Astrocyte of the cerebellum (primary cell): ENCODE measurements at regions not wholly inside any gene's neighbourhood (a gene's known extent, or its start where the extent isn't known, plus 50 kb on each side); places are given as distances from the start of the nearest gene placed in this dataset.

Source experiments
- DNase-seq: peaks from one replicate; pipeline ENCODE4 v3.0.0-alpha.2; 2011; ENCODE audit warnings: low read depth
- H3K4me3 ChIP-seq: 2 replicates; pipeline ENCODE4 v1.5.1; 2011; ENCODE audit warnings: mild to moderate bottlenecking, low read depth, low read length, moderate library complexity
- in situ Hi-C: cut with HindIII; loops from 2 replicates; pipeline ENCODE4 v1.10.0; 2017; ENCODE audit warnings: low sequenced_read_pairs
- TF ChIP-seq, protein P1 (sequence below): IDR thresholded peaks from 2 replicates; pipeline ENCODE4 v1.5.1; 2012; ENCODE audit warnings: low read length, low read depth, moderate library complexity, mild to moderate bottlenecking; ENCODE audit errors: missing control alignments

DNA sequence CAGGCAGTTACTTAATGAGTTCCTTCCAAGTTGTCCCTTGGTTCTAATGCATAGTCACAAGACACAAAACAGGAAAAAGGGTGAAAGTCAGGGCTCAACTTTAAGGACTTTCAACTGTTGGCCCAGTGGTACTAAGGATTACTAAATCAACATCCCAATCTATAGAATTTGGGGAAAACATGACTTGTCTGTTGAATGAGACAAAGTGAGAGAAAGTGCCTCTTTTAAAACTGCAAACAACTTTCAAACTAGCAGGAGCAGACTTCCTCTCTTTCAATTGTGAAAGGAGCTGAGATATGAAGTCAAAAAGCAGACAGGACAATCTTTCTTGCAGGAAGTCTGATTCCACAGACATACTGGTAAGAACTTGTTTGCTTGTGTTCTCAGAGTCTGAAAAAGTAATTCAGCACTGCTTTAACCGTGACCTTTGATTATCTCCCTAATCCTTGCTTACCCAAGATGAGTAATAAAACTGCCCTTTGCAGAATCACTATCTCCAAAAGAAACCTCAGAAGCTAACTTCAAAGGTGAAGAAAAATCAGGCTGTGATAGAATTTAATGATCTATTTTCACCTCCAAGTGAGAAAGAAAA is 960.7 kb upstream of the RAG2 start:
- no peak for DNase-seq
- in situ Hi-C loops: no loop called here

DNA sequence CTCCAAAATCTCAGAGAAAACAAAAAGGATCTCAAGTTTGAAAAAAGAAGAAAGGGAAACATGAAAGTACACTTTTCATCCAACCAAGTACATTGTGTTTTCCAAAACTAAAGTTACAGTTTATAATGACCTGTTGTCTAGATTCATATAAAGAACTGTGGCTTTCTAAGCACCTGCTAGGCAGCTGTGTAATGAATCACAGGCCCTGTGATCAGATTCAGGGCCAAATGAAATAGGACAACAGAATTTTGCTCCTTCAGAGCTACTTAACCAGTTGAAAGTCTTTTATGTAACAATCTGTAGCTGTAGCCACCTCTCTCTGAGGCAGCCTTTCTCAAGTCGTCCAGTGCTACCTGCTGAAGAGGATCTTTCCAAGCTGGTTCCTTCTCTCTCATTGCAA is 960.0 kb upstream of the RAG2 start:
- in situ Hi-C loops: no loop called here
- TF ChIP-seq, protein P1, sequence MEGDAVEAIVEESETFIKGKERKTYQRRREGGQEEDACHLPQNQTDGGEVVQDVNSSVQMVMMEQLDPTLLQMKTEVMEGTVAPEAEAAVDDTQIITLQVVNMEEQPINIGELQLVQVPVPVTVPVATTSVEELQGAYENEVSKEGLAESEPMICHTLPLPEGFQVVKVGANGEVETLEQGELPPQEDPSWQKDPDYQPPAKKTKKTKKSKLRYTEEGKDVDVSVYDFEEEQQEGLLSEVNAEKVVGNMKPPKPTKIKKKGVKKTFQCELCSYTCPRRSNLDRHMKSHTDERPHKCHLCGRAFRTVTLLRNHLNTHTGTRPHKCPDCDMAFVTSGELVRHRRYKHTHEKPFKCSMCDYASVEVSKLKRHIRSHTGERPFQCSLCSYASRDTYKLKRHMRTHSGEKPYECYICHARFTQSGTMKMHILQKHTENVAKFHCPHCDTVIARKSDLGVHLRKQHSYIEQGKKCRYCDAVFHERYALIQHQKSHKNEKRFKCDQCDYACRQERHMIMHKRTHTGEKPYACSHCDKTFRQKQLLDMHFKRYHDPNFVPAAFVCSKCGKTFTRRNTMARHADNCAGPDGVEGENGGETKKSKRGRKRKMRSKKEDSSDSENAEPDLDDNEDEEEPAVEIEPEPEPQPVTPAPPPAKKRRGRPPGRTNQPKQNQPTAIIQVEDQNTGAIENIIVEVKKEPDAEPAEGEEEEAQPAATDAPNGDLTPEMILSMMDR: no peak
- DNase-seq: no peak
- H3K4me3 ChIP-seq: no peak overlapping the region

More for the DNA sequence above, 960.7 kb upstream of the RAG2 start:
- TF ChIP-seq, protein P1: no peak
- no peak overlapping the region for H3K4me3 ChIP-seq

DNA sequence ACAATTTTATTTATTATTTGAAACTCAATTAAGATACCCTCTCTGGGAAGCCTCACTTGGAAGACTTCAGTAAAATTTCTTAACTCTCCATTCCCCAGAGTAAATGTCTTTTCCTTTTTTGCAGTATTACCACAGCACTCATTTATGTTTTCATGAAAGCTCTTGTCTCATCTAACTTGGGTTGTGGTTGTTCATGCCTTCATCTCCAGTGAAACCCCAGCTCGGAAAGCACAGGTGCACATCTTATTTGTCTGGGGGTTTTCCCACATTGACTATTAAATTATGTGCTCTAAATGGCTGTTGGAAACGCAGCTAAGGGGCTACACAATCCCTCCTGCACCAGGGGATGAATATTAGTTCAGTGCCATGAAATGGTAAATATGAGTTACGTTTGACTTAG is 954.2 kb upstream of the RAG2 start:
- no peak overlapping the region for H3K4me3 ChIP-seq
- TF ChIP-seq, protein P1: no peak
- DNase-seq: no peak
- in situ Hi-C loops: no loop called here

DNA sequence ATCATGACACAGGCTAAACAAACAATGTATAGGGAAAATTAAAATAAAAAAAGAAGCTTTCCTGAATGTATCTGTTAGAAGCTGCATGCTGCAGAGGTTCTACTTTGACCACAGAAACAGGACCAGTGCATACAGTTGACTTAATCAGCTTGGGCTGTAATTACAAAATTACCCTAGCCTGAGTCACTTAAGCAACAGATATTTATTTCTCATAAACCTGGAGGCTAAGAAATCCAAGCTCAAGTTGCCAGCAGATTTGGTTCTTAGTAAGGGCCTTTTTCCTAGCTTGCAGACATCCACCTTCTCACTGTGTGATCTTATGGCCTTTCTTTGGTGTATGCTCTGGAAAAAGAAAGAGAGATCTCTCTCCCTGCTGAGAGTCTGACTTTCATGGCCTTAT is 946.5 kb upstream of the RAG2 start:
- TF ChIP-seq, protein P1: no peak
- in situ Hi-C loops: no loop called here

DNA sequence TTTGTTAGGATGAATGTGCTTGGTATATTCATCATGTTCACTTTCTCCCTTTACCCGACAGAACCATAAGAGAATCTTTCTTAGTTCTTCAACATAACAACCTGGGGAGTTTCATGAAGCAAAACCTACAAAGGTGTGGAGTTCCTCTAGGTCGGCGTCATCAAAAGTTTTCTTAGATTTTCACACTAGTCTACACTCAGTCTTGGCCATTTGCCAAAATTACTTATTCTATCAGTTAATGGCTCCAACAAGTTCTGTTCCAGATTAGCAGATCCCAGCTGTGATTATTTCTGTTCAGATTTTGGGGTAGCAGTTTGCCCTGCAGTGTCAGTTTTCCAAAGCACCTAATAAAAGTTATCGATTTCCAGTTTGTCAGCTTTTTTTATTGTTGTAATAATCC is 935.8 kb upstream of the RAG2 start:
- in situ Hi-C loops: no loop called here

More for the DNA sequence above, 946.5 kb upstream of the RAG2 start:
- DNase-seq: no peak
- no peak overlapping the region for H3K4me3 ChIP-seq

DNA sequence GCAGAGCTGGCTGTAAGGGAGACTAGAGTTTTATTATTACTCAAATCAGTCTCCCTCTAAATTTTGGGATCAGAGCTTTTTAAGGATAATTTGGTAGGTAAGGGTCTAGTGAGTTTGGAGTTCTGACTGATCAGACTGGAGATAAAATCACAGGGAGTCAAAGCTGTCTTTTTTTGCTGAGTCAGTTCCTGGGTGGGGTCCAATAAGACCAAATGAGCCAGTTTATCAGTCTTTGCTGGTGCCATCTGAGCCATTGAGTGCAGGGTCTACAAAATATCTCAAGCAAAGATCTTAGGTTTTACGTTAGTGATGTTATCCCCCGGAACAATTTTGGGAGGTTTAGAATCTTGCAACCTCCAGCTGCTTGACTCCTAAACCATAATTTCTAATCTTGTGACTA is 935.1 kb upstream of the RAG2 start:
- in situ Hi-C loops: no loop called here
- no peak overlapping the region for H3K4me3 ChIP-seq
- TF ChIP-seq, protein P1: no peak
- no peak for DNase-seq

More for the DNA sequence above, 935.8 kb upstream of the RAG2 start:
- DNase-seq: no peak
- TF ChIP-seq, protein P1: no peak
- H3K4me3 ChIP-seq: no peak overlapping the region
